OCI-M1 (cell line): ENCODE measurements at regions not wholly inside any gene's neighbourhood (a gene's known extent, or its start where the extent isn't known, plus 50 kb on each side); places are given as distances from the start of the nearest gene placed in this dataset.
"Not testable (repeated sequence)": the region's sequence is repeated elsewhere in the genome, so short reads cannot be mapped to it uniquely, and the experiment has no call there.

Experiments used
- DNase-seq: peaks from one replicate; lab custom pipeline; 2025; lab: John Stamatoyannopoulos, UW

- DNase-seq: not testable (repeated sequence)
These were observed 547.3 kb downstream of the TMTC2 start for GRCh38 chr12:83233987-83234386.

- not testable (repeated sequence) for DNase-seq
These were observed 540.3 kb downstream of the TMTC2 start for GRCh38 chr12:83226960-83227359.

DNA sequence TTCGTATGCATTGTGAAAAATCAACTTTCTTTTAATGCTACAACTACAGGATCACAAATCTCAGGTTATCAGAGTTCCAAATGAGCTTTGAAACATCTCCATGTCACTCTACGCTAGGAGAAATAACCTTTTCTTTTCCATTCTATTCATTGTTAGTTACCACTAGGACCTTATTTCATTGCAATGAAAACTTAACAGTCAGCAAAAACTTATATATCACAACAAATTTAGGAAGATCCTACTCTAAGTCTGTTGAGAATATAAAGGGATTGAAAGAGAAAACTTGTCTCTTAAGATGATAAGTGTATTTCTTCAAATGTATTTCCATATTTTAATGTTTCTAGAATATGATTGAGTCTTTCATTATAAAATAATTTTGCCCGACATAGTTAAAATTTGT, 539.1 kb downstream of the TMTC2 start:
- no peak for DNase-seq

DNA sequence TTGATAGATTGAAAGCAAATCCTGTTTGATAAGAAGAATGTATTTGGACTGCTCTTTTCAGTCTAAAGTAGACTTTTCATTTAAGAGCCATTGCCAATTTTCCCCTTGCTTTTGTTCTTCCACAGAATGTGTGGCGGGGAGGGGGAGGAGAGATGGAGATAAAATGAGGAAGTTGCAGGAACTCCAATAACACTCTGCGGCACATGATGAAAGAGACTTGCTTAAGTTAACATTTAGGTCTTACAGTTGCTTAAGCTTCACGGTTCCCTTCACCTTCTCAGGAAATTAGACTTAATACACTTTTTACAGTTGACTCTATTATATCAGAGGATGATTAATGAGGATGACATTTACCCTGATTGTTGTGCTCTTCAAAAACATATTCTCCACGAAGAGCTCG, 537.3 kb downstream of the TMTC2 start:
- peak; percentile 82 for DNase-seq

DNA sequence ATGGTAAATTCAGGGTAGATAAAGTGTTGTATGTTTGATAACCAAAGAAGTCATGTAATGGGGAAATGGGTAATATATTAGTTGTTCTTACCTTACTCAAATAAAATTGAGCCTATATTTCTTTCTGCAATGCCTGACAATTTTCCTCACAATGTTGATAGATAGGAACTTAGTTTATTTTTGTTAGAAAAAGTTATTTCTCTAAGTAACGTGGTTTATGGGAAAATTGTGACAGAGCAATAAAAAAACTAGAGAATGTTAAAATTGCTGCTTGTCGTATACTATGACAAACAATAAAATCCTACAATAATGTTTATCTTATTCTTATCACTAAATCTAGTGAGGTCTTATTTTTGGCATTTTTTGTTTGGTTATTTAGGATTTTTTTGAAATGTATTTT, 534.1 kb downstream of the TMTC2 start:
- DNase-seq: no peak

DNA sequence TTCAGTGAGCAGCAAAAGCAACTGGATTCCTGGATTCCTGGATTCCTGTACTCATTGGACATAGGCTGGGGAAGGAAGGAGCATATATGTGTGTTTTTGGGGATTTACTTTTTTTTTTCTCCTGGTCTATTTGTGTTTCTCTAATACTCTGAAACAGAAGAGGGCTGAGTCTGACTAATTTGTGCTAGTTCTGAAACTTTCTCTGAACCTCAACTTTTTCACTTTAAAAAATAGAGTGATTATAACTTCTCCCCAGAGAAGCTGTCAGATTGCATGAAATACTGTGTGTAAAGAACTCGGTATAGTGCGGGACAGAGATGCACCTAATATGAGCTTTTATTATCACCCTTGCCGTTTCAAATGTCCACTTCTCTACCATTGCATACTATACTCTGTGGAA, 529.5 kb downstream of the TMTC2 start:
- no peak for DNase-seq

DNA sequence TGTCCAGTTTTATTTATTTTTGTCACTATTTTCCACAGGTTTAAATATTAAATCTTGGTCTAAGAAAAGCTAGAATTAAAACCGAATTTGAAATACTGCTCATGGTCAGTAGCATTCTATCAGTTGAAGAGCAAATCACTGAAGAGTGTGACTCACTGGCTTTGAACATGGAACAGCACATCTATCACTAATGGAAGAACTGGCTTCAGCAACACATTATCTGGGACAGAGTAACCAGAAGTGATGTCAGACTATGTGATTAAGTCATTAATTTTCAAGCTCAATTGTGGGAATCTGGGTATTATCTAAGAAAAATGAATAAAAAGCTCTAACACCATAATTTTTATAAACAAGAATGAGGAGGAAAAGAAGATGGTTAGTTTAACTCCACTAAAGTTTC, 527.5 kb downstream of the TMTC2 start:
- no peak for DNase-seq

DNA sequence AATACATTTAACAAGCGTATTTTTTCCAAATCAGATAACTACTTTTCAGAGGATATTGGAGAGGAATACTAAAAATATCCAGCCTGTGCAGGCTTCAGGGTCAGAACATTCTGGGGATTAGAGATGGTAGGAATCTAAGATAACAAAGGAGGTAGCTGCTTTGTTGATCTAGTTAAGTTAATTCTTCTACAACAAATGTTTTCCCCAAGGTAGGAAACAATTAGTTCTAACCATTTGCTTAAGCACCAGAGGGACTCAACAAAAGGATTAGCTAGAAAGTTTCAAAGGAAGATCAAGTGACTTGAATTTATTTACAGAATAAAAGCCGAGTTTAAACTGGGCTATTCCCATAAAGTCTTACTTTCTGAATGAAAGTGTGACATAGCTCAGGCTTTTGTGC, 524.2 kb downstream of the TMTC2 start:
- no peak for DNase-seq

GRCh38 chr12:83199069-83199468, 512.4 kb downstream of the TMTC2 start:
- no peak for DNase-seq

DNA sequence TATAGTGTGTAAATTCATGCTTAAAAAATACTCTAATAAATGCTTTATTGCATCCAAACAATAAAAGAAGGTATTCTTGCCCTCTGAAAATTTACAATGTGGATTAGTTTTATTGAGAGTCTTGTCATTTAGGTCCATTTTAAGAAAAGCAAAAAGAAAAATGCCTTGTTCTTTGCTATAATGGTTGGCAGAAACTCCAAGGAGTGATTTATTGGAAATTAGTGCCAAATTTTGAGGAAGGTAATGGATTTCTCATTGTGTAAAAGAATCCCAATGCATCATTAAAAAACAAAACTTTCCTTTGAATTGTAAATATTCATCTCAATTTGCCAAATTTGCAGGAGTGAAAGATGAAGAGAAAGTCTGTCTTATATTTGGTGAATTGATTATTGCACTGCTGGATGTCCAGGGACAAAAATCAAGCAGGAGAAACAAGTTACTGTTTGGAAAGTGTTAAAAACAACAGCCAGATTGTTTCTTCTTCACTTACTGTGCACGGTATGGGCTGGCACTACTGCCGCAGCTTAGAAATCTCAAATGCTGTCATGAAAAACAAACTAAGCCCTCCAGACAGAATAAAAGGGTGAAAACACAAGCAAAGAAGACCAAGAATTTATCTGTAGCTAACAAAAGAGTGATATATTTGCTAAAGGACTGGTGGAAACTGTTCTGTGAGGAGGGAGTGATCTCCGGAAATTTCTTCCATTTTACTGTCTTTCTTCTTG, 511.7 kb downstream of the TMTC2 start:
- no peak for DNase-seq

- peak; percentile 16 for DNase-seq
These were observed 510.8 kb downstream of the TMTC2 start for GRCh38 chr12:83197483-83197914.

DNA sequence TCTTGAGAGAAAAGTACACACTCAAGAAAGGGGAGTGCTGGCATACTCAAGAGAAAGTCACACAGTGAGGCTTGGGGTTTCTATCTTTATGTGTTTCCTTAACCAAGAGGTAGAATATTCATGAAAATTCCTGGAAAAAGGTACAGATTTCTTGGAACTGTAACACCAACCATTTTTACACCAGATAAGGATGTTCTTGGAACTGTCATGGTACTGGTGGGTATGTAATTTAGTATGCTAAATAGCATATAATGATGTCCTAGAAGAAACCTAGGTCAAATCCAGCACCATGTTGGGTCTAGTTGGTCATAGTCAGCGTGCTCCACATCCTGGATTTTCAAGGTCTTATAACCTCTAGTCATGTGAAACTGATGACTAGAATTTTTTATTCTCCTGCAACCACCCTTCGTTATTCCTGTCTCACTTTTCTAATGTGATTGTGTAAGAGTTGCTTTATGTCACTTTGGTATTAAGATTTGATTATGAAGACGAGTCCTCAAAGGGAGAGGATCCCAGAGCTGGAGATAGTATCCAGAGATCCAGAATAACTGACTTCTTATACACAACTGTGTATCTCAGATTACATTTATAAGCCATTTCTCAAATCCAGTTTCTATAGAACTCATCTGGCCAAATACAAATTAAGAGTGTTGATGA, 510.1 kb downstream of the TMTC2 start:
- peak; percentile 84 for DNase-seq

GRCh38 chr12:83190631-83191390, 504.1 kb downstream of the TMTC2 start:
- no peak for DNase-seq

DNA sequence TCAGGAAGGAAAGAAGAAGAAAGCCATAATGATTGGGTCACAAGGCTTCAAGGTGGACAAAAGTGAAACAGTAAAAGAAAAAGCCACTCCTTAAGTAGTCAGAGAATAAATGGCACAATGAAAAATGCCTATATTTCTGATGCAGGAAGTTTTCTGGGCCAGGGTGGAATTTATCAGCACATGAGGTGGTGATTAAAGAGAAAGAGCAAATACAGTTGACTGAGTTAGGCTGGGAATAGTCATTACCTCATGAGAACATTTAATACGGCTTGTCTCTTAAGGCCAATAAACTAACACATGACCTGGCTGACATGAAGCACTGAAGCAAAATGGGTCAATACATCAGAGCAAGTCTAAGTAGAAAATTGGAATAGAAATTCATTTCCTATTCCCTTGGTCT, 499.7 kb downstream of the TMTC2 start:
- no peak for DNase-seq

GRCh38 chr12:83185241-83185640, 498.5 kb downstream of the TMTC2 start:
- DNase-seq: no peak
